B cell (primary cell): ENCODE measurements at regions not wholly inside any gene's neighbourhood (a gene's known extent, or its start where the extent isn't known, plus 50 kb on each side); places are given as distances from the start of the nearest gene placed in this dataset.

Source experiments
- ATAC-seq: fragments of 200-7000 bp; cut with Tn5 transposase; one replicate; pipeline ENCODE4 v1.10.0; 2021; ENCODE audit warnings: low read depth, mild to moderate bottlenecking, moderate number of reproducible peaks, moderate library complexity
- CTCF ChIA-PET: fragments of 350-600 bp; sonication (Branson Sonifier 250); formaldehyde crosslinking; loops from one replicate; lab custom pipeline; 2021; ENCODE audit warnings: antibody characterized with exemption, inconsistent platforms; lab: Charles Lee
- POLR2A ChIA-PET: fragments of 350-600 bp; sonication (Branson Sonifier 250); formaldehyde crosslinking; loops from one replicate; lab custom pipeline; 2021; ENCODE audit warnings: antibody characterized with exemption; lab: Charles Lee
- DNase-seq: peaks from one replicate; pipeline ENCODE4 v3.0.0; 2013
- H2AFZ ChIP-seq: 2 replicates; pipeline ENCODE4 v1.6.1; 2012; ENCODE audit warnings: mild to moderate bottlenecking, low read depth, low read length; ENCODE audit not compliant: insufficient read depth, poor library complexity, severe bottlenecking
- H3K27ac ChIP-seq, 2 donors: 1 replicate in 1 of 2; 2 replicates in 1 of 2; pipeline ENCODE4 v1.5.1; 2012 to 2013; ENCODE audit warnings: low read length in 2 of 2, mild to moderate bottlenecking in 2 of 2, moderate library complexity in 1 of 2
- H3K27me3 ChIP-seq, 4 experiments: fragments of 200-600 bp in 1 of 4; sonication (generic) in 1 of 4; replicated peaks in 1 of 4; 1 replicate in 2 of 4; 2 replicates in 2 of 4; pipeline versions ENCODE4 v1.6.1 to v1.7.0; 2013 to 2016; ENCODE audit warnings: low read length in 3 of 4, mild to moderate bottlenecking in 2 of 4, mixed read lengths in 1 of 4, moderate library complexity in 1 of 4; ENCODE audit not compliant: insufficient read depth in 4 of 4, control insufficient read depth in 3 of 4; ENCODE audit errors: control extremely low read depth in 1 of 4
- H3K36me3 ChIP-seq, 2 experiments: replicated peaks in 1 of 2; 1 replicate in 1 of 2; 2 replicates in 1 of 2; pipeline versions ENCODE4 v1.6.1 to v1.7.1; 2013; ENCODE audit warnings: low read length in 1 of 2; ENCODE audit not compliant: insufficient read depth in 2 of 2, control insufficient read depth in 1 of 2; ENCODE audit errors: control extremely low read depth in 1 of 2, extremely low read depth in 1 of 2
- H3K4me1 ChIP-seq, 2 donors: fragments of 200-600 bp in 1 of 2; sonication (generic) in 1 of 2; 1 replicate in 1 of 2; 2 replicates in 1 of 2; pipeline versions ENCODE4 v1.5.1 to v1.6.1; 2013 to 2017; ENCODE audit warnings: low read length in 2 of 2; ENCODE audit not compliant: control insufficient read depth in 2 of 2, insufficient read depth in 2 of 2
- H3K4me2 ChIP-seq: replicated peaks from 2 replicates; pipeline ENCODE3; 2012; ENCODE audit warnings: mild to moderate bottlenecking, low read depth, low read length; ENCODE audit not compliant: poor library complexity, severe bottlenecking
- H3K4me3 ChIP-seq, 5 experiments: fragments of 200-600 bp in 1 of 5; sonication (generic) in 1 of 5; 1 replicate in 3 of 5; 2 replicates in 2 of 5; pipeline versions ENCODE4 v1.5.1 to v1.7.0; 2011 to 2016; ENCODE audit warnings: low read length in 4 of 5, mild to moderate bottlenecking in 4 of 5, low read depth in 2 of 5, control low read depth in 1 of 5, moderate library complexity in 1 of 5; ENCODE audit not compliant: insufficient read depth in 1 of 5; ENCODE audit errors: control extremely low read depth in 1 of 5, extremely low read depth in 1 of 5
- H3K79me2 ChIP-seq: fragments of 200-600 bp; sonication (generic); one replicate; pipeline ENCODE4 v1.6.0; 2016; ENCODE audit warnings: low read length; ENCODE audit not compliant: control insufficient read depth, insufficient read depth
- H3K9ac ChIP-seq: fragments of 200-600 bp; sonication (generic); 2 replicates; pipeline ENCODE4 v1.6.1; 2017; ENCODE audit warnings: mild to moderate bottlenecking, low read length, moderate library complexity
- H3K9me3 ChIP-seq, 3 donors: one replicate each; pipeline versions ENCODE4 v1.6.1 to v1.7.1; 2013; ENCODE audit warnings: low read length in 2 of 3; ENCODE audit not compliant: control insufficient read depth in 2 of 3, insufficient read depth in 1 of 3; ENCODE audit errors: control extremely low read depth in 1 of 3
- H4K20me1 ChIP-seq: 2 replicates; pipeline ENCODE4 v1.6.0; 2012; ENCODE audit warnings: mild to moderate bottlenecking, low read length; ENCODE audit not compliant: insufficient read depth, control insufficient read depth, poor library complexity, severe bottlenecking
- H3K27ac Mint-ChIP-seq: one replicate; pipeline ENCODE4 v1.8.0; 2021; ENCODE audit warnings: mixed read lengths
- H3K27me3 Mint-ChIP-seq: one replicate; pipeline ENCODE4 v1.8.0; 2021; ENCODE audit warnings: mixed read lengths
- H3K4me1 Mint-ChIP-seq: one replicate; pipeline ENCODE4 v1.8.0; 2021; ENCODE audit warnings: mixed read lengths
- H3K4me3 Mint-ChIP-seq: one replicate; pipeline ENCODE4 v1.8.0; 2021; ENCODE audit warnings: mixed read lengths
- H3K9me3 Mint-ChIP-seq: one replicate; pipeline ENCODE4 v1.8.0; 2022; ENCODE audit warnings: mixed read lengths; ENCODE audit not compliant: insufficient read depth
- CTCF ChIP-seq: fragments of 200-600 bp; IDR thresholded peaks from one replicate; pipeline ENCODE4 v1.8.0; 2022; ENCODE audit warnings: antibody characterized with exemption, mild to moderate bottlenecking
- EZH2 ChIP-seq: IDR thresholded peaks from 2 replicates; pipeline ENCODE4 v1.6.1; 2012; ENCODE audit warnings: borderline replicate concordance, low read depth, mild to moderate bottlenecking, moderate library complexity, low read length; ENCODE audit not compliant: insufficient read depth, poor library complexity, severe bottlenecking
- WGBS: methylation state at CpG from one replicate; pipeline ENCODE4 v1.1.5; 2013; ENCODE audit warnings: missing lambda C conversion rate; ENCODE audit not compliant: insufficient coverage; 5-methylcytosine and 5-hydroxymethylcytosine counted together
- intact Hi-C: fragments of 100-400 bp; cut with micrococcal nuclease; formaldehyde crosslinking; loops from one replicate; pipeline ENCODE4 v1.10.0; 2022

- H3K27me3 ChIP-seq = no peaks in the 10 kb centered on the region
- Mint-ChIP-seq H3K4me1 (no peaks in the 10 kb centered on the region), H3K27me3 (no peaks in the 10 kb centered on the region), H3K27ac (no peak overlapping the region), H3K4me3 (no peak overlapping the region), H3K9me3 (no peaks in the 10 kb centered on the region)
- no peaks in the 10 kb centered on the region for H3K4me1 ChIP-seq
- no peak for TF ChIP-seq CTCF
- TF ChIP-seq EZH2 = no peak
- no peak overlapping the region for H3K4me3 ChIP-seq
- H3K36me3 ChIP-seq = no peaks in the 10 kb centered on the region
- H3K27ac ChIP-seq = no peak overlapping the region
- DNase-seq (no peak), ATAC-seq (no peak)
- no CpG with 5 or more reads among the region's 1 CpG for WGBS
- H2AFZ ChIP-seq = no peak overlapping the region
- H3K4me2 ChIP-seq = no peak overlapping the region
- ChIA-PET POLR2A (no interaction called here), CTCF (no interaction called here)
- intact Hi-C loops = no loop called here
- no peaks in the 10 kb centered on the region for H3K9me3 ChIP-seq
- H3K9ac ChIP-seq = no peak overlapping the region
- no peaks in the 10 kb centered on the region for H3K79me2 ChIP-seq
- H4K20me1 ChIP-seq = no peaks in the 10 kb centered on the region
Measured at GRCh38 chr4:120319046-120319767, 252.6 kb upstream of the MAD2L1 start.

GRCh38 chr4:120318196-120318846 is 251.7 kb upstream of the MAD2L1 start:
- Histone ChIP-seq H3K9me3 (no peaks in the 10 kb centered on the region), H3K79me2 (no peaks in the 10 kb centered on the region), H3K36me3 (no peaks in the 10 kb centered on the region), H3K4me2 (no peak overlapping the region), H4K20me1 (no peaks in the 10 kb centered on the region), H2AFZ (no peak overlapping the region), H3K27me3 (no peaks in the 10 kb centered on the region), H3K4me1 (no peaks in the 10 kb centered on the region), H3K4me3 (no peak overlapping the region), H3K9ac (no peak overlapping the region), H3K27ac (no peak overlapping the region)
- WGBS = 84% methylated on average over 5 of the region's 5 CpGs
- Mint-ChIP-seq H3K27ac (no peak overlapping the region), H3K4me1 (no peaks in the 10 kb centered on the region), H3K27me3 (no peaks in the 10 kb centered on the region), H3K9me3 (no peaks in the 10 kb centered on the region), H3K4me3 (no peak overlapping the region)
- TF ChIP-seq CTCF = no peak
- no peak for TF ChIP-seq EZH2
- ATAC-seq = no peak
- intact Hi-C loops = no loop called here
- POLR2A ChIA-PET = no interaction called here
- no peak for DNase-seq
- CTCF ChIA-PET = no interaction called here
